ENCODE measurements at regions not wholly inside any gene's neighbourhood (a gene's known extent, or its start where the extent isn't known, plus 50 kb on each side); places are given as distances from the start of the nearest gene placed in this dataset.
"Not testable (repeated sequence)": the region's sequence is repeated elsewhere in the genome, so short reads cannot be mapped to it uniquely, and the experiment has no call there.

- not testable (repeated sequence) for DNase-seq (ENCODE audit: low read depth)
Measured at GRCh38 chrX:89539150-89539549, 382.6 kb upstream of the TGIF2LX start.

- DNase-seq (ENCODE audit: low read depth): not testable (repeated sequence)
Measured at GRCh38 chrX:89557146-89557545, 364.6 kb upstream of the TGIF2LX start.

GRCh38 chrX:89562079-89562478, 359.6 kb upstream of the TGIF2LX start:
- DNase-seq (ENCODE audit: low read depth): not testable (repeated sequence)

DNA sequence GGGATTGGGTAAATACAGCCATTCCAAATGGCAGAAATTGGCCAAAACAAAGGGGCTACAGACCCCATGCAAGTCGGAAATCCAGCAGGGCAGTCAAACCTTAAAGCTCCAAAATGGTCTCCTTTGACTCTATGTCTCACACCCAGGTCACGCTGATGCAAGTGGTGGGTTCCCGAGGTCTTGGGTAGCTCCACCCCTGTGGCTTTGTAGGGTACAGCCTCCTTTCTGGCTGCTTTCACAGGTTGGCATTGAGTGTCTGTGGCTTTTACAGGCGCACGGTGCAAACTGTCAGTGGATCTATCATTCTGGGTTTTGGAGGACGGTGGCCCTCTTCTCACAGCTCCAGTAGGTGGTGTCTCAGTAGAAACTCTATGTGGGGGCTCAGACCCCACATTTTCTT, 358.6 kb upstream of the TGIF2LX start:
- not testable (repeated sequence) for DNase-seq (ENCODE audit: low read depth)

DNA sequence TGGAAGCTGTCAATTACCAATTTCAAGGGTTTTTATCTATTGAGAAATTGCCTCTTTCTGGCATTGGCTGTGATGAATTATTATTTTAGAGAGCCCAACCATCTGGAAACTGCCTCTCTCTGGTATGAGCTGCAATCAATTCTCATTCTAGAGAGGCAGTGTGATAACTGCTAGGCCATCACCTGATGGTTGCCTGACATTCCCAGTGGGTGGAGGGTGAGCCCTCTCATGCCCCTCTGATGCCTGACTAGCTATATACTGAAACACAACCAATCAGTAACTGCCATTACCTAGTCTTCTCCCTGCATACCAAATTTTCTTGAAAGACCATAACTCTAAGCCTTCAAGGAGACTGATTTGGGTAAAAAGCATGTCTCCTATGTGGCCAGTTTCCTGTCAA, 353.9 kb upstream of the TGIF2LX start:
- DNase-seq (ENCODE audit: low read depth): not testable (repeated sequence)

DNA sequence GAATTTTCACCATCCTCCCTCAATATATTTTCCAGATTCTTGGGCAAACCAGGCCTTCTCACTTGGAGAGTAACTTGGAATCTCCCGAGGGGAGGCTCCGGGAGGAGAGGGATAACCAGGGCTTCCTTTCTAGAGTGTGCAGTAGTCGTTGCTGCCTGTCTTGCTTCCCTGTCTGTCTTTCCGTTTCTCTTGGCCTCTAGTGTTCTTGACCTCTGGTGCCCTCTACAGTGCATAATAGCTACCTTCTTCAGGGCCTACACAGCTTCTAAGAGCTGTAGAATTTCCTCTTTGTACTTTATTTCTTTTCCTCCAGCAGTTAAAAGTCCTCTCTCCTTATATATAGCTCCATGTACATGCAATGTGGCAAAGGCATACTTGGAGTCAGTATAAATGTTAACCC, 339.8 kb upstream of the TGIF2LX start:
- DNase-seq (ENCODE audit: low read depth): not testable (repeated sequence)

DNA sequence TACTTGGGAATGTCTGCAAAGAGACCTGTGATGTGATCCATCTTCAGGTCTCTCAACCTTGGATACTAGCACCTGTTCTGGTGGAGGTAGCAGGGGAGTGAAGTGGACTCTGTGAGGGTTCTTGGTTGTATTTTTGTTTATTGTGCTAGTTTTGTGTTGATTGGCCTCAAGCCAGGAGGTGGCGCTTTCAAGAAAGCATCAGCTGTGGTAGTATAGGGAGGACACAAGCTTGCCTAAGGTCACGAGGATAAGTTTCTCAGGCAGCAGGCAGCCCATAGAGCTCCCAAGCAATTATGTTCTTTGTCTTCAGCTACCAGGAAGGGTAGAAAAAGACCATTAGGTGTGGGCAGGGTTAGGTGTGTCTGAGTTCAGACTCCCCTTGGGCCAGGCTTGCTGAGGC, 289.9 kb upstream of the TGIF2LX start:
- not testable (repeated sequence) for DNase-seq (ENCODE audit: low read depth)

DNA sequence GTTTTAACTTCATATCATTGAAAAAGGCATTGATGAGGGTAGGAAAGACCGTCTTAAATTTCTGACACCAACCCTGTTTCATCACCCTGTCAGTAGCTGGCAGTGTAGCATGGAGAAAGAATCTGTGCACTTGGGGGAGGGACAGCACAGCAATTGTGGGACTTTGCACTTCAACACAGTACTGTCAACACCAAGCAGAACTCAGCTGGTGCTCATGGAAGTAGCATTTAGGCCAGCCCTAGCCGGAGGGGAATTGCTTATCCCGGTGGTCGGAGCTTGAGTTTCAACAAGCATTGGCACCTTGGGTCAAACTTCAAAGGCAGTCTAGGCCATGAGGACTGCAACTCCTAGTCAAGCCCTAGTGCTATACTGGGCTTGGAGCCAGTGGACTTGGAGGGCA, 285.8 kb upstream of the TGIF2LX start:
- not testable (repeated sequence) for DNase-seq (ENCODE audit: low read depth)

GRCh38 chrX:89658662-89659061, 263.0 kb upstream of the TGIF2LX start:
- DNase-seq (ENCODE audit: low read depth): not testable (repeated sequence)

GRCh38 chrX:89706481-89706880, 215.2 kb upstream of the TGIF2LX start:
- not testable (repeated sequence) for DNase-seq (ENCODE audit: low read depth)

GRCh38 chrX:89707363-89707927, 214.3 kb upstream of the TGIF2LX start:
- DNase-seq (ENCODE audit: low read depth): not testable (repeated sequence)

GRCh38 chrX:89734367-89734766, 187.3 kb upstream of the TGIF2LX start:
- not testable (repeated sequence) for DNase-seq (ENCODE audit: low read depth)

DNA sequence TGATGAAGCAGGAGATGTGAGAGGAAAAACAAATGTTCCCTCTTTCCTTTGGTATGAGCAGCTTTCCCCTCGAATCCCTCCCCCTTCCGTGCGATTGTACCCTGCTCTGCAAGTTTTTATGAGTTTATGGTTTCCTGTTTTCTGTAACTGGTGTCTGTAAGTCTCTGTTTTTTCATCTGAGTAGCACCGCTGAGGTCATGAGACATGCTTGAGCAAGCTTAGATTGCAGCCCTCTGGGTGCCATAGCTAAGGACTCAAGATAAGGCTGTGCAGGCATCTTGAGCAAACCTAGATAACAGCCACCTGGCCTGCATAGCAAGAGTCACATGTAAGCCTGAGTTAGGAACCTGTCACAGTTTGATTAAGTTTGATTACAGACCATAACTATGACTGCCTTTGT, 165.2 kb upstream of the TGIF2LX start:
- not testable (repeated sequence) for DNase-seq (ENCODE audit: low read depth)

GRCh38 chrX:89757767-89758166, 163.9 kb upstream of the TGIF2LX start:
- DNase-seq (ENCODE audit: low read depth): peak; percentile 1

DNA sequence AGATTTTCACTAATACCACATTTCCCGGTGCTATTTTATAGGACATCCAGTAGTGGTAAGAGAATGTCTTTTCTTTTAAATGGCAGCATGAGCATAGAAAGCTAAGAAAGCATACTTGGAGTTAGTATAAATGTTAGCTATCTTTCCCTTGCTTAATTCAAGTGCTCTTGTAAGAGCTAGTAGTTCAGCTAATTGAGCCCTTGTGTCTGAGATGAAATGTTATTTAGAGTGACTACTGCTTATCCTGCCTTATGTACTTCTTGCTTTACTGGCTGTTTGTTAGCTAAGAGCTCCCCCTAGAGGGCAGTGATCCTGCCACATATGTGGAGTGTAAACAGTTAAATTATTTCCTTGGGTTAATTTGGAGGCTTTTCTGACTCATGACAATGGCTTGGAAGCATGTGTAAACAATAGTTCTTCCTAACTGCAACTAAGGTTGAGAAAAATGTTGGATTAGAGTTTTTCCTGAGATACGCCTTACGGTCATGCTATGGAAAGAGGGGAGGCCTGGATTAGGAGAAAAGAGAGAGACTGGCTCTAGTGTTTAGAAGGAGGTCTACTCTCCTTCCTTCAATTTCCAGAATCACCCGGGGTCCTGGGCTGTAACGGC, 162.5 kb upstream of the TGIF2LX start:
- DNase-seq (ENCODE audit: low read depth): not testable (repeated sequence)

- DNase-seq (ENCODE audit: low read depth): not testable (repeated sequence)
Measured at GRCh38 chrX:89771639-89772038, 150.1 kb upstream of the TGIF2LX start.

DNA sequence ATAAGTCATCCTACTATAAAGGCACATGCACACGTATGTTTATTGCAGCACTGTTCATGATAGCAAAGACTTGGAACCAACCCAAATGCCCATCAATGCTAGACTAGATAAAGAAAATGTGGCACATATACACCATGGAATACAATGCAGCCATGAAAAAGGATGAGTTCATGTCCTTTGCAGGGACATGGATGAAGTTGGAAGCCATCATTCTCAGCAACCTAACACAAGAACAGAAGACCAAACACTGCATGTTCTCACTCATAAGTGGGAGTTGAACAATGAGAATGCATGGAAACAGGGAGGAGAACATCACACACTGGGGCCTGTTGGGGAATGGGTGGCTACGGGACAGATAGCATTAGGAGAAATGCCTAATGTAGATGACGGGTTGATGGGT, 110.3 kb upstream of the TGIF2LX start:
- DNase-seq (ENCODE audit: low read depth): not testable (repeated sequence)

DNA sequence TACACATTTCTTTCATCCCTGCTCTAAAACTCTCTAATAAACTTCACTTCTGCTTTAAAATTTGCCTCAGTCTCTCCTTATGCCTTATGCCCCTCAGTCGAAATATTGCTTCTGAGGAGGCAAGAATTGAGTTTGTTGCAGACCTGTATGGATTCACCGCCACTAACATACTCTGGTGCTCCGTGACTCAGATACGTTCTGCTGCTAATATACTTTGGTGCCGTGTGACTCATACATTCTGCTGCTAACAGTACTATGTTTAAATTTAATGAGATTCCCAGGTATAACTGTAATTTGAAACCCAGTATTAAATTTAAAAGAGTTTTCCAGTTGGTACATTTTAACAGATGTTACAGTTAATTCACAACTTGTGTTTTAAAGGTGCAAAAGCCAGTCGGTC, 82.0 kb upstream of the TGIF2LX start:
- not testable (repeated sequence) for DNase-seq (ENCODE audit: low read depth)

DNA sequence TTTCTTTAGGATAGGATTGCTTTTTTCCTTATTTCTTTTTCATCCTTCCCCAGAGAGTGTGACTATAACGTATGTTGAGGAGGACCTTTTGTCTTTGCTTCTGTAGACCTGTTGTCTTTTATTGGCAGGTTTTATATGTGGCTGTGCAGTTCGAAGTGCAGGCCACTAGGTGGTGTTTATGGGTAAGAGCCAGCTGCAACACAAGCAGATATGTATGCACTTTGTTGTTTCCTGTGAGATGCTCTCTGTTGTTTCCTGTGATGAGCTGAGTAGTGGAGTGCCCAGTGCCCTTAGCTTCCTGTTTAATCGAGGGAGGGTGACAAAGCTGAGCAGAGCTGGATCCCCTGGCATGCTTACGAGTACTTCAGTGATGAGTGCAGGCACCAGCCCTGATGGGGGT, 50.0 kb upstream of the TGIF2LX start:
- peak; percentile 0 for DNase-seq (ENCODE audit: low read depth)
